ENCODE measurements at regions not wholly inside any gene's neighbourhood (a gene's known extent, or its start where the extent isn't known, plus 50 kb on each side); places are given as distances from the start of the nearest gene placed in this dataset.

DNA sequence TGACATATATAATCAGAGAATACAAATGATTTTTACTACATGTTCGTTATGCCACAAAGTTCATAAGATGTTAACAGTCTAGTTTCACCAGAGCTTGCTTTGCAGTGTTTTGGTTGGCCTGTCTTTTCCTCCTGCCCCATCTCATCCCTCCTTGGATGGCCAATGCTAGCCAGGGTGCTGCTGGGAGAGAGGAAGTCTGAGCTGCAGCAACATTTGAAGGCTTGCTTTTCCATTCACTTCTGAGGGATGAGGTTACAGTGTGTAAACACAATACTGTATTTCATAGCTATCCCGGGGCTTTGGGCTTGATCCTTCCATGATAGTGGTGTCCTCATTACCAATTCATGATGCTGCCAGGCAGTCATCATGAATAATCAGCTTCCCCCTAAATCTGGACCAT, 170.5 kb downstream of the RAB11FIP2 start:
- Histone ChIP-seq H3K9ac (ENCODE audit: low read depth in 1 of 2, low read length in 2 of 2) (no peak overlapping the region), H3K4me1 (ENCODE audit: control insufficient read depth in 1 of 2, insufficient read depth in 2 of 2, low read length in 2 of 2) (no peaks in the 10 kb centered on the region)

DNA sequence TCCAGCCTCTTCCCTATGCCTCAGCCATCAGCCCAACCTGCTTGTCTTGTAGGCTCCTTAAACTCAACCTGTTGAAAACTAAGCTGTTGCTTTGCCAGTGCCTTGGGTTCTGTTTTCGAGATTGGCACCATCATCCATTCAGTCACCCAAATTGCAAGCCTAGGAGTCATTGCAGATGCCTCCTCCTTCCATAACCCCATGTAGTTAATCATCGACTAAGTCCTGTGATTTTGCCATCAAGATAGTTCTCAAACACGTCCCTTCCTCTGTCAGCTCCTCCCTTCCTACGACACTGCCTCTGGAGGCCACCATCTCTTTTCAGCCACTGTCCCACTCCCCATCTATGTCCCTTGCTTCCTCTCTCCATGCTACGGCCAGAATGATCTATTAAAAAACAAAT, 168.1 kb downstream of the RAB11FIP2 start:
- Histone ChIP-seq H3K27me3 (ENCODE audit: control insufficient read depth in 1 of 2, insufficient read depth in 2 of 2, low read length in 2 of 2) (peaks cover 0 to 5% of the 10 kb centered on the region in 2 donors), H3K4me1 (ENCODE audit: control insufficient read depth in 1 of 2, insufficient read depth in 2 of 2, low read length in 2 of 2) (no peaks in the 10 kb centered on the region), H3K4me3 (ENCODE audit: low read depth in 1 of 2, low read length in 2 of 2) (no peak overlapping the region), H3K36me3 (ENCODE audit: control insufficient read depth in 1 of 2, insufficient read depth in 2 of 2, low read length in 2 of 2) (no peaks in the 10 kb centered on the region), H3K9me3 (ENCODE audit: control insufficient read depth in 1 of 2, low read length in 2 of 2) (no peaks in the 10 kb centered on the region), H3K9ac (ENCODE audit: low read depth in 1 of 2, low read length in 2 of 2) (no peak overlapping the region), H3K27ac (ENCODE audit: low read depth, low read length) (no peak overlapping the region)

More for the DNA sequence above, 170.5 kb downstream of the RAB11FIP2 start:
- H3K9me3 ChIP-seq (ENCODE audit: control insufficient read depth in 1 of 2, low read length in 2 of 2), result no peaks in the 10 kb centered on the region
- no peak overlapping the region for H3K4me3 ChIP-seq (ENCODE audit: low read depth in 1 of 2, low read length in 2 of 2)
- no peaks in the 10 kb centered on the region for H3K36me3 ChIP-seq (ENCODE audit: control insufficient read depth in 1 of 2, insufficient read depth in 2 of 2, low read length in 2 of 2)
- H3K27ac ChIP-seq (ENCODE audit: low read depth, low read length), result no peak overlapping the region
- H3K27me3 ChIP-seq (ENCODE audit: control insufficient read depth in 1 of 2, insufficient read depth in 2 of 2, low read length in 2 of 2), result peaks cover 0 to 5% of the 10 kb centered on the region in 2 donors

DNA sequence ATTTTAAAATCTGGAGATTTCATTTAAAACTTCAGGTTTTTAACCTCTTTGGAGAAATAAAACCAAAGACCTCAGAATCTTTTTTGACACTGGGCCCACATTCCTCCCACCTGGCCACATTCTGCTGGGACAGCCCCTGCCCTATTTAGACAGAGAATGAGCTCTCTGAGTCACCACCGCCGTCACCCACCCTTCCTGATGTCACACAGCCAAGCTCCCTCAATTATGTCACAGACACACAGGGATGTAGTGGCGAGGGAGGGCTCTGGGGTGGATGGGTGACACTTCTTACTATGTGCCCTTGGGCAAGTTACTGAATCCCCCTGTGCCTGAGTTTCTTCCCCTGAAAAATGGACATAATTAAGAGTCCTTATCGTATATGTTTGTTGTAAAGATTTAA, 162.6 kb downstream of the RAB11FIP2 start:
- no peak overlapping the region for H3K4me3 ChIP-seq (ENCODE audit: low read depth in 1 of 2, low read length in 2 of 2)
- H3K9ac ChIP-seq (ENCODE audit: low read depth in 1 of 2, low read length in 2 of 2), result no peak overlapping the region
- no peak overlapping the region for H3K27ac ChIP-seq (ENCODE audit: low read depth, low read length)
- H3K4me1 ChIP-seq (ENCODE audit: control insufficient read depth in 1 of 2, insufficient read depth in 2 of 2, low read length in 2 of 2), result no peaks in the 10 kb centered on the region
- peaks cover 0 to 3% of the 10 kb centered on the region in 2 donors for H3K27me3 ChIP-seq (ENCODE audit: control insufficient read depth in 1 of 2, insufficient read depth in 2 of 2, low read length in 2 of 2)
- H3K9me3 ChIP-seq (ENCODE audit: control insufficient read depth in 1 of 2, low read length in 2 of 2), result no peaks in the 10 kb centered on the region
- H3K36me3 ChIP-seq (ENCODE audit: control insufficient read depth in 1 of 2, insufficient read depth in 2 of 2, low read length in 2 of 2), result no peaks in the 10 kb centered on the region

DNA sequence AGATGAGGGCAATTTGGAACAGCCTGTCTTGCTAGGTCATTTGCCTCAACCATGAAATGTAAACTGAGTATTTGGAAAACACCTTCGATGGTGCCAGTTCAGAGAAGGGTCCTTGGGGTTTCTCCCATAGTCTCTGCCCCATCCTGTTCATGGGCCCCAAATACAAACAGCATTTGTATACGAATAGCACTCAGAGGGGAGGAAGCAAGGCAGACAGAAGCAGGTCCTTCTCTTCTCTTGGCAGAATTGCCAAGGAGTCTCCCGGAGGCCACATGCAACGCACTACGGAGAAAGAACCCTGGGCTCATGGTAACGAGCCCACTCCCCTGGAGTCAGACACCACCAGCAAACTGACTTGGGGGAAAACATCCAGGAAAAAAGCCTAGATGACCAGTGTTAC, 162.1 kb downstream of the RAB11FIP2 start:
- Histone ChIP-seq H3K9ac (ENCODE audit: low read depth in 1 of 2, low read length in 2 of 2) (no peak overlapping the region), H3K27me3 (ENCODE audit: control insufficient read depth in 1 of 2, insufficient read depth in 2 of 2, low read length in 2 of 2) (no peaks in the 10 kb centered on the region), H3K4me3 (ENCODE audit: low read depth in 1 of 2, low read length in 2 of 2) (no peak overlapping the region), H3K9me3 (ENCODE audit: control insufficient read depth in 1 of 2, low read length in 2 of 2) (no peaks in the 10 kb centered on the region), H3K36me3 (ENCODE audit: control insufficient read depth in 1 of 2, insufficient read depth in 2 of 2, low read length in 2 of 2) (no peaks in the 10 kb centered on the region), H3K4me1 (ENCODE audit: control insufficient read depth in 1 of 2, insufficient read depth in 2 of 2, low read length in 2 of 2) (no peaks in the 10 kb centered on the region), H3K27ac (ENCODE audit: low read depth, low read length) (no peak overlapping the region)

DNA sequence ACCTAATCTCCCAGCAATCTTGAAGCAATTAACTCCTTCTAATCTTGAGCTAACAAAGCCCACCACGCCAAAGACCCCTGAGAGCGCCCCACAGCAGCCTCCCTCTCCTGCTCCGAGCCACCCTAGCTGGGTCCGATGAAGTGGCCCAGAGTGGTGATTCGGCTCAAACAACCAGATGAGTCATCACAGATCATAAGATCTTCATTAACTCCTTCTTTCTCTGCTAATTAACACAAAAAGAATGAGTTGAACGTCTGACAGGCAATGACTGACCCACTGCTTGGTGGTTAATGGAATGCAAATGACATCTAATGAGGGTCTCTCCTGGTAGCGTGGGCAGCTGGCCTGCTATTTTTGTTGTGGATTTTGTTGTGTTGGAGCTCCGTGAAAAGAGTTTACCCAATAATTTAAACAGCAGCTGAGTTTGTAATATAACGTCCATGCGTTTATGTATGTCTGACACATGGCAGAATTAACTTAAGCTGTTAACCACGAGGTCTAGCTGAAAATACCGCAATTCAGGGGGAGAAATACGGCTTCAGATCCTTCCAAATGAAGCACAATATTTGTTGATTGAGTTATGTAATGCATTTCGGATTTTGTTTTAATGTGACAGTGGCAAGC, 161.4 kb downstream of the RAB11FIP2 start:
- H3K9ac ChIP-seq (ENCODE audit: low read depth in 1 of 2, low read length in 2 of 2), result no peak overlapping the region
- H3K27ac ChIP-seq (ENCODE audit: low read depth, low read length), result no peak overlapping the region
- no peaks in the 10 kb centered on the region for H3K9me3 ChIP-seq (ENCODE audit: control insufficient read depth in 1 of 2, low read length in 2 of 2)
- H3K4me1 ChIP-seq (ENCODE audit: control insufficient read depth in 1 of 2, insufficient read depth in 2 of 2, low read length in 2 of 2), result no peaks in the 10 kb centered on the region
- H3K4me3 ChIP-seq (ENCODE audit: low read depth in 1 of 2, low read length in 2 of 2), result no peak overlapping the region
- H3K27me3 ChIP-seq (ENCODE audit: control insufficient read depth in 1 of 2, insufficient read depth in 2 of 2, low read length in 2 of 2), result no peaks in the 10 kb centered on the region
- H3K36me3 ChIP-seq (ENCODE audit: control insufficient read depth in 1 of 2, insufficient read depth in 2 of 2, low read length in 2 of 2), result no peaks in the 10 kb centered on the region

DNA sequence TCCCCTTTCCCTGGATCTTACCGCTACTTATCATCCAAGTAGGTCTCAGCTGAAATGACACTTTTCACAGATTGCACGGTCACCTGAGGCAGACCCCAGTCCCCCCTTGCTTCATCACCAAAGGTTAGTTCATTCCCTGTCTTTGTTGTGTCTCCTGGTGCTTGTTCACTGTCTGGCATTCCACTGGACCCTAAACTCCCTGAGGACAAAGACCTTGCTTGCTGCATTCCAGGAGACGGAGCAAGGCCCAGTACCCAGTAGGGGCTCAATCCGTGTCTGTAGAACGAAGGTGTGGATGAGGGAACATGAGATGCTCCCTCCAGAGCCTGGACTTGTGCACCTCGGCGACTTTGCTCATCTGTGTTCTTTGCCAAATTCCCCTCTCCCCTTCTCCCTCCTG, 160.0 kb downstream of the RAB11FIP2 start:
- H3K36me3 ChIP-seq (ENCODE audit: control insufficient read depth in 1 of 2, insufficient read depth in 2 of 2, low read length in 2 of 2), result no peaks in the 10 kb centered on the region
- H3K4me1 ChIP-seq (ENCODE audit: control insufficient read depth in 1 of 2, insufficient read depth in 2 of 2, low read length in 2 of 2), result no peaks in the 10 kb centered on the region
- H3K27ac ChIP-seq (ENCODE audit: low read depth, low read length), result no peak overlapping the region
- H3K9me3 ChIP-seq (ENCODE audit: control insufficient read depth in 1 of 2, low read length in 2 of 2), result no peaks in the 10 kb centered on the region
- no peaks in the 10 kb centered on the region for H3K27me3 ChIP-seq (ENCODE audit: control insufficient read depth in 1 of 2, insufficient read depth in 2 of 2, low read length in 2 of 2)
- H3K4me3 ChIP-seq (ENCODE audit: low read depth in 1 of 2, low read length in 2 of 2), result no peak overlapping the region
- H3K9ac ChIP-seq (ENCODE audit: low read depth in 1 of 2, low read length in 2 of 2), result no peak overlapping the region

DNA sequence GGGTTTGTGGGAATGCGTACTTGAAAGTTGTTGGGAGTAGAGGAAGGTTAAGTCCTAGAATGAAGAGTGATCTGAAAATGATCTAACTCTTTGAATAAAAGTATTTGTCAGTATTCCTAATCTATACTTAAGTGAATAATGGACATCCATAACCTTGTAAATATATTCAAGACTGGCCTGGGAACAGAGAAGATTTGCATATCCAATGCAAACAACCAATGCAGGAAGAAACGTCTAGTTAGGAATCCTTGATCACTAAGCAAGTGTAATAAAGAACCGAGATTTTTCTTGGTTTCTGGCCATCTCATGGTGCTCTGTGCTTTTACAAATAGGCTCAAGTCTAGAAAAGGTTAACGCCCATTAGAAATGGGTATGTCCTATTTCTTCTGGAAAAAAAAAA, 157.1 kb downstream of the RAB11FIP2 start:
- no peaks in the 10 kb centered on the region for H3K9me3 ChIP-seq (ENCODE audit: control insufficient read depth in 1 of 2, low read length in 2 of 2)
- no peaks in the 10 kb centered on the region for H3K36me3 ChIP-seq (ENCODE audit: control insufficient read depth in 1 of 2, insufficient read depth in 2 of 2, low read length in 2 of 2)
- no peaks in the 10 kb centered on the region for H3K27me3 ChIP-seq (ENCODE audit: control insufficient read depth in 1 of 2, insufficient read depth in 2 of 2, low read length in 2 of 2)
- no peaks in the 10 kb centered on the region for H3K4me1 ChIP-seq (ENCODE audit: control insufficient read depth in 1 of 2, insufficient read depth in 2 of 2, low read length in 2 of 2)
- H3K9ac ChIP-seq (ENCODE audit: low read depth in 1 of 2, low read length in 2 of 2), result no peak overlapping the region
- H3K27ac ChIP-seq (ENCODE audit: low read depth, low read length), result no peak overlapping the region
- no peak overlapping the region for H3K4me3 ChIP-seq (ENCODE audit: low read depth in 1 of 2, low read length in 2 of 2)

DNA sequence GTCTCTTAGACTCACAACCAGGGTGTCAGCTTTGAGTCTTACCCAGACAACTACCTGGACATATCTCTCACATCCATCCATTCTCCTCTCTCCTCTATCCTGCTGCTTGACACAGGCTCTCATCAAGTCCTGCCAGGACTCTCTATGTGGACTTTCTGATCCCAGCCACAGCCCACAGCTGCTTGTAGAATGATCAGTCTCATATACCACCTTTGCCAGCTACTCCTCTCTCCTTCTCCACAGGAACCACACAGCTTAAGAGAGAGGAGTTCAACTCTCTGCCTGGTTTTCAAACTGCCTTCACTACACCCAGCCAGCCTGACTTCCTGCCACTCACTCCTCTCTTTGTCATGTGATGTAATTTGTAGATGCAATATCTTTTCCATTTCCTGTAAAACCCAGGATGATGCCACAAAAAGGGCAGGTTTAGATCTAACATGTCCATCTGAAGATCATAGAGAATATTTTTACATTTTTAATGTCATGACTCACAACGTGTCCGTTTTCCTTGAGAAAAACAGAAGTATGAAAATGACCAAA, 154.0 kb downstream of the RAB11FIP2 start:
- Histone ChIP-seq H3K27ac (ENCODE audit: low read depth, low read length) (no peak overlapping the region), H3K9ac (ENCODE audit: low read depth in 1 of 2, low read length in 2 of 2) (no peak overlapping the region), H3K36me3 (ENCODE audit: control insufficient read depth in 1 of 2, insufficient read depth in 2 of 2, low read length in 2 of 2) (no peaks in the 10 kb centered on the region), H3K4me1 (ENCODE audit: control insufficient read depth in 1 of 2, insufficient read depth in 2 of 2, low read length in 2 of 2) (no peaks in the 10 kb centered on the region), H3K27me3 (ENCODE audit: control insufficient read depth in 1 of 2, insufficient read depth in 2 of 2, low read length in 2 of 2) (no peaks in the 10 kb centered on the region), H3K9me3 (ENCODE audit: control insufficient read depth in 1 of 2, low read length in 2 of 2) (no peaks in the 10 kb centered on the region), H3K4me3 (ENCODE audit: low read depth in 1 of 2, low read length in 2 of 2) (no peak overlapping the region)

DNA sequence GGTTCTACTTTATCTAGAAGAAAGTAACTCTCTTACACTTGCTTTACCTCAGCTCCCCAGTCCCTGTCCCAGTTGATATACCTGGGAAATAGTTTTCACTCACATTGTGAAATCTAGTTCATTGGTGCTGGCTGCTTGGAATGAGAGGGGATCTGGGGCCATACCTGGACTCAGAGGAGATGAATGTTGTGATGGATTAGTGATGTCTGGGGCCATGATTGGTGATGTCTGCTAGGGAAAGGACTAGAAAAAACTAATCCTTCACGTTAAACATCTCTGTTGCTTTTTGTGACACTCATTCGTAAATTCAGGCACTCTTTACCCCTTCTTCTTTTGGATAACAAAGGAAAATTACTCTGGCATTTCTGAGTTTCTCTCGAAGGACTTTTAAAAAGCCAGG, 152.4 kb downstream of the RAB11FIP2 start:
- no peaks in the 10 kb centered on the region for H3K9me3 ChIP-seq (ENCODE audit: control insufficient read depth in 1 of 2, low read length in 2 of 2)
- no peak overlapping the region for H3K27ac ChIP-seq (ENCODE audit: low read depth, low read length)
- no peaks in the 10 kb centered on the region for H3K27me3 ChIP-seq (ENCODE audit: control insufficient read depth in 1 of 2, insufficient read depth in 2 of 2, low read length in 2 of 2)
- no peaks in the 10 kb centered on the region for H3K36me3 ChIP-seq (ENCODE audit: control insufficient read depth in 1 of 2, insufficient read depth in 2 of 2, low read length in 2 of 2)
- H3K9ac ChIP-seq (ENCODE audit: low read depth in 1 of 2, low read length in 2 of 2), result no peak overlapping the region
- no peaks in the 10 kb centered on the region for H3K4me1 ChIP-seq (ENCODE audit: control insufficient read depth in 1 of 2, insufficient read depth in 2 of 2, low read length in 2 of 2)
- H3K4me3 ChIP-seq (ENCODE audit: low read depth in 1 of 2, low read length in 2 of 2), result no peak overlapping the region

DNA sequence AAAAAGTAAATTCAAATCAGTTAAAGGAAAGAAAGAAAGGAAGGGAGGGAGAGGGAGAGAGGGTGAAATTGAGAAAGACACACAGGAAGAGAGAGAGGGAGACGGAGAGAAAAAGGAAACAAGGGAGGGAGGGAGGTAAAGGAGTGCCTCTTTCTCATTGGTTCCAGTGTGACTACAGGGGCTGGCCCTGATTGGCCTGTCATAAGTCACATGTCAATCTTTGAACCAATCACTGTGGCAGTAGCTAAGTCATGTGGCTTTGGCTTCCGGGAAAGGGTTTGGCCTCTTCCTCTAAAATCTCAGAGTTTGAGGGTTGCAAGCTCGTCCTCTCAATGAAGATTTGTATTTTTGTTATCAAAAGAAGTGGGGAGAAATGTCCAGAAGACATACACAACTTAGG, 150.2 kb downstream of the RAB11FIP2 start:
- Histone ChIP-seq H3K4me3 (ENCODE audit: low read depth in 1 of 2, low read length in 2 of 2) (no peak overlapping the region), H3K27ac (ENCODE audit: low read depth, low read length) (no peak overlapping the region), H3K9ac (ENCODE audit: low read depth in 1 of 2, low read length in 2 of 2) (no peak overlapping the region), H3K27me3 (ENCODE audit: control insufficient read depth in 1 of 2, insufficient read depth in 2 of 2, low read length in 2 of 2) (no peaks in the 10 kb centered on the region), H3K9me3 (ENCODE audit: control insufficient read depth in 1 of 2, low read length in 2 of 2) (no peaks in the 10 kb centered on the region), H3K4me1 (ENCODE audit: control insufficient read depth in 1 of 2, insufficient read depth in 2 of 2, low read length in 2 of 2) (no peaks in the 10 kb centered on the region), H3K36me3 (ENCODE audit: control insufficient read depth in 1 of 2, insufficient read depth in 2 of 2, low read length in 2 of 2) (no peaks in the 10 kb centered on the region)

All from duodenal mucosa (tissue), 2 donors.